ENCODE measurements at regions not wholly inside any gene's neighbourhood (a gene's known extent, or its start where the extent isn't known, plus 50 kb on each side); places are given as distances from the start of the nearest gene placed in this dataset.

DNA sequence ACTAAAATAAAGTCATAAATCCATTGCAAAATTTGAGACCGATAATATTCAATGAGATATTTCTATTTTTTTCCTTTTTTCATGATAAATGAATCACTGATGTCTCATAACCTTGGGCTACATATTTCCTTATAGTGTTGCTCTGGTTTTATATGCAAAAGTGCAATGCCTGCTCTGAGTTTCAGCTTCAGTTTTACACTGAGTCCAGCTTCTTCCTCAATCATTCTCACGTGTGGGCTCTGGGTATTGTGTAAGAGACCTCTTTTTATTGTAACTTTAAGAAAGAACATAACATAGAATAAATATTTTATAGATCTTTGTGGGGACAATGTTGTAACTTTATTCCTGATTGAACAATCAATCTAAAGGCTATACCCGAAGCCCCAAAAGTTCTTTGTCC is 280.2 kb upstream of the EDNRB start:
- Histone ChIP-seq H3K9ac (ENCODE audit: low read length) (no peak overlapping the region), H3K79me2 (ENCODE audit: insufficient read depth, low read length) (no peaks in the 10 kb centered on the region), H3K9me2 (replicated peaks; ENCODE audit: insufficient read depth, low read length) (no peaks in the 10 kb centered on the region), H3K4me3 (ENCODE audit: insufficient read depth, low read length, poor library complexity, severe bottlenecking) (no peak overlapping the region), H3K36me3 (ENCODE audit: low read length) (no peaks in the 10 kb centered on the region), H2AFZ (ENCODE audit: low read depth, low read length, severe bottlenecking) (no peak overlapping the region), H3K27me3 (ENCODE audit: low read length) (no peaks in the 10 kb centered on the region), H4K20me1 (ENCODE audit: low read depth, low read length) (no peaks in the 10 kb centered on the region), H3F3A (ENCODE audit: insufficient read depth) (no peaks in the 10 kb centered on the region), H3K27ac (ENCODE audit: low read depth, low read length) (no peak overlapping the region), H3K9me3 (ENCODE audit: insufficient read depth, low read length) (no peaks in the 10 kb centered on the region), H3K4me2 (ENCODE audit: low read depth, low read length, poor library complexity, severe bottlenecking) (no peak overlapping the region)
- no peak for TF ChIP-seq EZH2phosphoT487 (conservative IDR thresholded peaks at IDR 0.05; ENCODE audit: low read length)
- TF ChIP-seq, protein P1, sequence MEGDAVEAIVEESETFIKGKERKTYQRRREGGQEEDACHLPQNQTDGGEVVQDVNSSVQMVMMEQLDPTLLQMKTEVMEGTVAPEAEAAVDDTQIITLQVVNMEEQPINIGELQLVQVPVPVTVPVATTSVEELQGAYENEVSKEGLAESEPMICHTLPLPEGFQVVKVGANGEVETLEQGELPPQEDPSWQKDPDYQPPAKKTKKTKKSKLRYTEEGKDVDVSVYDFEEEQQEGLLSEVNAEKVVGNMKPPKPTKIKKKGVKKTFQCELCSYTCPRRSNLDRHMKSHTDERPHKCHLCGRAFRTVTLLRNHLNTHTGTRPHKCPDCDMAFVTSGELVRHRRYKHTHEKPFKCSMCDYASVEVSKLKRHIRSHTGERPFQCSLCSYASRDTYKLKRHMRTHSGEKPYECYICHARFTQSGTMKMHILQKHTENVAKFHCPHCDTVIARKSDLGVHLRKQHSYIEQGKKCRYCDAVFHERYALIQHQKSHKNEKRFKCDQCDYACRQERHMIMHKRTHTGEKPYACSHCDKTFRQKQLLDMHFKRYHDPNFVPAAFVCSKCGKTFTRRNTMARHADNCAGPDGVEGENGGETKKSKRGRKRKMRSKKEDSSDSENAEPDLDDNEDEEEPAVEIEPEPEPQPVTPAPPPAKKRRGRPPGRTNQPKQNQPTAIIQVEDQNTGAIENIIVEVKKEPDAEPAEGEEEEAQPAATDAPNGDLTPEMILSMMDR (IDR thresholded peaks at IDR 0.05; ENCODE audit: insufficient read depth, low read length, poor library complexity, severe bottlenecking): no peak

GRCh38 chr13:78198419-78198818 is 279.8 kb upstream of the EDNRB start:
- Histone ChIP-seq H3K9ac (ENCODE audit: low read length) (no peak overlapping the region), H3K4me3 (ENCODE audit: insufficient read depth, low read length, poor library complexity, severe bottlenecking) (no peak overlapping the region), H3K27me3 (ENCODE audit: low read length) (no peaks in the 10 kb centered on the region), H3K9me2 (replicated peaks; ENCODE audit: insufficient read depth, low read length) (no peaks in the 10 kb centered on the region), H3K79me2 (ENCODE audit: insufficient read depth, low read length) (no peaks in the 10 kb centered on the region), H4K20me1 (ENCODE audit: low read depth, low read length) (no peaks in the 10 kb centered on the region), H3K4me2 (ENCODE audit: low read depth, low read length, poor library complexity, severe bottlenecking) (no peak overlapping the region), H3F3A (ENCODE audit: insufficient read depth) (no peaks in the 10 kb centered on the region), H3K36me3 (ENCODE audit: low read length) (no peaks in the 10 kb centered on the region), H2AFZ (ENCODE audit: low read depth, low read length, severe bottlenecking) (no peak overlapping the region), H3K27ac (ENCODE audit: low read depth, low read length) (no peak overlapping the region), H3K9me3 (ENCODE audit: insufficient read depth, low read length) (no peaks in the 10 kb centered on the region)
- TF ChIP-seq, protein P1 (IDR thresholded peaks at IDR 0.05; ENCODE audit: insufficient read depth, low read length, poor library complexity, severe bottlenecking): no peak
- TF ChIP-seq EZH2phosphoT487 (conservative IDR thresholded peaks at IDR 0.05; ENCODE audit: low read length): no peak

- Histone ChIP-seq H3K9me3 (ENCODE audit: insufficient read depth, low read length) (no peaks in the 10 kb centered on the region), H3K4me3 (ENCODE audit: insufficient read depth, low read length, poor library complexity, severe bottlenecking) (no peak overlapping the region), H3K27ac (ENCODE audit: low read depth, low read length) (no peak overlapping the region), H3K4me2 (ENCODE audit: low read depth, low read length, poor library complexity, severe bottlenecking) (no peak overlapping the region), H3K9ac (ENCODE audit: low read length) (no peak overlapping the region), H3K27me3 (ENCODE audit: low read length) (no peaks in the 10 kb centered on the region), H4K20me1 (ENCODE audit: low read depth, low read length) (no peaks in the 10 kb centered on the region), H3F3A (ENCODE audit: insufficient read depth) (no peaks in the 10 kb centered on the region), H3K79me2 (ENCODE audit: insufficient read depth, low read length) (no peaks in the 10 kb centered on the region), H3K36me3 (ENCODE audit: low read length) (no peaks in the 10 kb centered on the region), H2AFZ (ENCODE audit: low read depth, low read length, severe bottlenecking) (no peak overlapping the region), H3K9me2 (replicated peaks; ENCODE audit: insufficient read depth, low read length) (no peaks in the 10 kb centered on the region)
- TF ChIP-seq, protein P1 (IDR thresholded peaks at IDR 0.05; ENCODE audit: insufficient read depth, low read length, poor library complexity, severe bottlenecking): no peak
- TF ChIP-seq EZH2phosphoT487 (conservative IDR thresholded peaks at IDR 0.05; ENCODE audit: low read length): no peak
Measured at GRCh38 chr13:78197231-78197630, 278.6 kb upstream of the EDNRB start.
